ENCODE measurements at regions not wholly inside any gene's neighbourhood (a gene's known extent, or its start where the extent isn't known, plus 50 kb on each side); places are given as distances from the start of the nearest gene placed in this dataset.

DNA sequence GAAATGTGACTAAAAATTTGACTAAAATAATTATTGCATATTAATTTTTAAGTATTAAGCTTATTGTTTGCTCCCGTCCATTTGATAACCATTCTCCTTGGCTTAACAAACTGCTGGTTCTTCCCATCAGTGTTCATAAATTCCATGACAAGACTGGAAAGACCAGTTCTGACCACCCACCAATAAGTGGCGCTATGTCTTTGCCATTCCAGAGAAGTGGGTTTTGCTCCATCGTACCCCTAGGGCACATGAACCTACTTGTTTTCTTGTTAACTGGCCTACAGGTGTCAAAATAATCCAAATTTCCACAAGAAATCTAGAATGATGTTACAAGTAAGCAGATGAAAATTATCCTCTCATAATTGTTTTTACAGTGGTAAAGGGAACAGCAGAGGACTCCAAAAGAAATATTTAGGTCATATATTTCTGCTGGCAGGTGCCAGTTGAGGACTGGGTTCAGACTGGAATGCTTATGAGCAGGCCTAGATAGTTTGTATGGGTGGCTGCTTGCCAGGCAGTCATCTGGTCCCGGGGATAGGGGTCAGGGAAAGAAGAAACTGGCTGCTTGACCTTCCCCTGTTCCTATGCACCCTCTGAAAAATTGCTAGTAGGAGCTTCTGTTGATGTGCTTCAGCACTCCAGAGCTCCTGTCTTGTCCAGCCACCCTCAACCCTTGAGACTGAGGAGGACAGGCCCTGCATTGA lies 283.1 kb upstream of the ADAMTSL1 start:
- ATAC-seq (ENCODE audit: low read depth) (no peak), DNase-seq (ENCODE audit: low spot score) (no peak)
- Histone ChIP-seq H3K27me3 (ENCODE audit: insufficient read depth, poor library complexity, severe bottlenecking) (no peaks in the 10 kb centered on the region), H3K36me3 (ENCODE audit: low read depth) (no peaks in the 10 kb centered on the region), H3K9me3 (ENCODE audit: severe bottlenecking) (no peaks in the 10 kb centered on the region), H3K27ac (ENCODE audit: poor library complexity, severe bottlenecking) (no peak overlapping the region), H3K4me1 (ENCODE audit: insufficient read depth, poor library complexity, severe bottlenecking) (no peaks in the 10 kb centered on the region), H3K4me3 (ENCODE audit: severe bottlenecking) (no peak overlapping the region)
- TF ChIP-seq CTCF (IDR thresholded peaks at IDR 0.05; ENCODE audit: poor library complexity, severe bottlenecking): no peak

DNA sequence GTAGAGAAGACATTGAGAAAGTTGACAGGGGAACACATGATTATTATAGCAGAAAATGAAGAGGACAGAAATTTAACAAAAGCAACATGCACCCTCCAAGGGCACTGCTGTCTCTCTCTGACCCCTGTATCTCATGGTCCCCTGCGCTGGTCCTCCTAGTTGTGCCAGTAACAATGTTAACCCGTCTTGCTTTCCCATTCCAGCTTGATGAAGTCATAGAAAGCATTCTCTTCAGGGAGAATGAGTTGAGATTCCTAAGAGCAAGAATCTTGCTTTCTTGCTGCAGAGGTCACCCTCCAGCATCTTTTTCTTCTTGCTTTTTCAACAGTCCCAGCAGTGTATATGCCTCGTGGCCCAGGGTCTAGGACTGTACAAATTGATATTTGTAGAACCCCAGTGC lies 279.6 kb upstream of the ADAMTSL1 start:
- DNase-seq (ENCODE audit: low spot score) (no peak), ATAC-seq (ENCODE audit: low read depth) (no peak)
- H3K9me3 ChIP-seq (ENCODE audit: severe bottlenecking): no peaks in the 10 kb centered on the region
- H3K36me3 ChIP-seq (ENCODE audit: low read depth): no peaks in the 10 kb centered on the region
- TF ChIP-seq CTCF (IDR thresholded peaks at IDR 0.05; ENCODE audit: poor library complexity, severe bottlenecking): no peak
- H3K4me3 ChIP-seq (ENCODE audit: severe bottlenecking): no peak overlapping the region
- H3K4me1 ChIP-seq (ENCODE audit: insufficient read depth, poor library complexity, severe bottlenecking): no peaks in the 10 kb centered on the region
- H3K27me3 ChIP-seq (ENCODE audit: insufficient read depth, poor library complexity, severe bottlenecking): no peaks in the 10 kb centered on the region
- no peak overlapping the region for H3K27ac ChIP-seq (ENCODE audit: poor library complexity, severe bottlenecking)

- Histone ChIP-seq H3K4me1 (ENCODE audit: insufficient read depth, poor library complexity, severe bottlenecking) (no peaks in the 10 kb centered on the region), H3K9me3 (ENCODE audit: severe bottlenecking) (no peaks in the 10 kb centered on the region), H3K4me3 (ENCODE audit: severe bottlenecking) (no peak overlapping the region), H3K27me3 (ENCODE audit: insufficient read depth, poor library complexity, severe bottlenecking) (no peaks in the 10 kb centered on the region), H3K36me3 (ENCODE audit: low read depth) (no peaks in the 10 kb centered on the region), H3K27ac (ENCODE audit: poor library complexity, severe bottlenecking) (no peak overlapping the region)
- TF ChIP-seq CTCF (IDR thresholded peaks at IDR 0.05; ENCODE audit: poor library complexity, severe bottlenecking): no peak
- no peak for DNase-seq (ENCODE audit: low spot score)
- ATAC-seq (ENCODE audit: low read depth): no peak
Observed at GRCh38 chr9:18195223-18195622, 278.7 kb upstream of the ADAMTSL1 start.

GRCh38 chr9:18202924-18203323 lies 271.0 kb upstream of the ADAMTSL1 start:
- no peak overlapping the region for H3K27ac ChIP-seq (ENCODE audit: poor library complexity, severe bottlenecking)
- TF ChIP-seq CTCF (IDR thresholded peaks at IDR 0.05; ENCODE audit: poor library complexity, severe bottlenecking): no peak
- no peaks in the 10 kb centered on the region for H3K4me1 ChIP-seq (ENCODE audit: insufficient read depth, poor library complexity, severe bottlenecking)
- no peaks in the 10 kb centered on the region for H3K36me3 ChIP-seq (ENCODE audit: low read depth)
- no peaks in the 10 kb centered on the region for H3K9me3 ChIP-seq (ENCODE audit: severe bottlenecking)
- ATAC-seq (ENCODE audit: low read depth): no peak
- no peak for DNase-seq (ENCODE audit: low spot score)
- H3K4me3 ChIP-seq (ENCODE audit: severe bottlenecking): no peak overlapping the region
- H3K27me3 ChIP-seq (ENCODE audit: insufficient read depth, poor library complexity, severe bottlenecking): peaks cover 3% of the 10 kb centered on the region

- no peak overlapping the region for H3K27ac ChIP-seq (ENCODE audit: poor library complexity, severe bottlenecking)
- H3K4me3 ChIP-seq (ENCODE audit: severe bottlenecking): no peak overlapping the region
- no peaks in the 10 kb centered on the region for H3K36me3 ChIP-seq (ENCODE audit: low read depth)
- no peaks in the 10 kb centered on the region for H3K9me3 ChIP-seq (ENCODE audit: severe bottlenecking)
- no peak for TF ChIP-seq CTCF (IDR thresholded peaks at IDR 0.05; ENCODE audit: poor library complexity, severe bottlenecking)
- no peaks in the 10 kb centered on the region for H3K27me3 ChIP-seq (ENCODE audit: insufficient read depth, poor library complexity, severe bottlenecking)
- ATAC-seq (ENCODE audit: low read depth) (no peak), DNase-seq (ENCODE audit: low spot score) (no peak)
- H3K4me1 ChIP-seq (ENCODE audit: insufficient read depth, poor library complexity, severe bottlenecking): no peaks in the 10 kb centered on the region
Observed at GRCh38 chr9:18207735-18208134, 266.2 kb upstream of the ADAMTSL1 start.

Data from RWPE2 (cell line).